VCaP (cell line): ENCODE measurements at regions not wholly inside any gene's neighbourhood (a gene's known extent, or its start where the extent isn't known, plus 50 kb on each side); places are given as distances from the start of the nearest gene placed in this dataset.
A peak's percentile ranks its signal among the peaks of the same experiment; 100 is the strongest.
"Not testable (repeated sequence)": the region's sequence is repeated elsewhere in the genome, so short reads cannot be mapped to it uniquely, and the experiment has no call there.

Experiments used
- H3K27ac ChIP-seq: fragments of 450-650 bp; 2 replicates; pipeline ENCODE4 v1.5.1; 2017
- CTCF ChIP-seq: fragments of 450-650 bp; conservative IDR thresholded peaks from 2 replicates; pipeline ENCODE4 v1.5.1; 2017; ENCODE audit warnings: mild to moderate bottlenecking, moderate library complexity

DNA sequence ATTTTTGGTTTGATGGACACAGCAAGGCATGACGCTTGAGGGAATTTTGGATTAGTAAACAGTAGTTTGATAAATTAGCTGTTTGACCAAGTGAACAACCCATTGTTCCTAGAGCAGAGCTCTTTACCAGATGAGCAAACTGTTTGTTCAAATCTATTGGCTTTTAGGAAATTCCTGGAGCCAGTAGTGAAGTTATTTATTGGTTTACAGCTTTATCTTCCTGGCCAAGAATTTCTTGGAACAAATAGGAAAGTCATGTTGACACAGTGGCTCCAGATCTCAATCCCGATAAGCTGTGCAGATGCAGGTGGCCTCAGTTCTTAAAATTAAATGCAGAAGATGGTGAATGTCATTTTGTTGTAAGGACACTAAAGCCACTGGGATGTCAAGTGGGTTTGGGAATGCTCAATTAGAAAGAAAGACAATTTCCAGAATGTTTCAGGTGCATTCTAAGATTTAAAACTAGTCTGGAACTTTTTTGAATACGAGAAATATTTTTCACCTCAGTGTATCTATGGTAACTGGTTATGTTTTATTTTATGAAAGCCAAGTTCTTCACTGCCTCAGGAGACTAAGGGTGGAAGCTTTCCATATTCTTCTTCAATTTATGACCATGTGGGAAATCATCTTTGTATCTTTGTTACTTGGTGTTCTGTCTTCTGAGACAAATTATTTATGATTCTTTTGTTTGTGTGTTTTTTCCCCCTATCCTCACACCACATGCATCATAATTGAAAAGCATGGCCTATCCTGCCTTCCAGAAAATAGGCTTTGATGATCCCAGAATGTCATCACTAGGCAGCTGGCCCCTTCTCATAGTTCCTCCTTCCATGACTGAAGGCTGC lies 554.5 kb downstream of the STIM2 start:
- TF ChIP-seq CTCF: no peak
- H3K27ac ChIP-seq: peak overlapping the region; percentile 13; the same call in 1 of the 2 replicates

- no peak overlapping the region for H3K27ac ChIP-seq
- TF ChIP-seq CTCF: no peak
Observed at GRCh38 chr4:27428661-27429060, 568.0 kb downstream of the STIM2 start.

DNA sequence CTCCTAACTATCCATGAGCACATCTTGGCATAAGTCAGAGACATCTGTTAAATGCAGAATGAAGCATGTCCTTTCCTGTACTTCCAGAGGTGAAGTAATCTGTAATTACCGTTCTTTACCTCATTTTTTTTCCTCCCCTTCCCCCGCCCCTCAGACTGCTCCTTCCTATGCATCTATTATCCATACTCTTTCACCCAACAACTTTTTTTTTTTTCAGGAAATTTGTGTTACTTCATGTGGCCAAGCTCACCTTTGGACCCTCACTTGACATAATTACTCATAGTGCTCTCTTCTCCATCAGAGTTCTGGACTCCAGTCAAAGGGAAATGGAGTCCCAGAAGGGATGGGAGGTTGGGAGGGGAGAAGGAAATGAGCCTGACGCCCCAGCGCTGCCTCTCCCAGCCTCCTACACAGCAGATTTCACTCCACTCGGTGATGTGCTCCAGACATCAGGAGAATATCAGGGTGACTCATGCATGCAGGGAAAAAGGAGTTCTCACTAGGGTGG lies 568.8 kb downstream of the STIM2 start:
- no peak for TF ChIP-seq CTCF

GRCh38 chr4:27442146-27442545 lies 581.5 kb downstream of the STIM2 start:
- H3K27ac ChIP-seq: no peak overlapping the region
- no peak for TF ChIP-seq CTCF

More for the DNA sequence above, 568.8 kb downstream of the STIM2 start:
- H3K27ac ChIP-seq: no peak overlapping the region

GRCh38 chr4:27442661-27443060 lies 582.0 kb downstream of the STIM2 start:
- H3K27ac ChIP-seq: not testable (repeated sequence)

- no peak for TF ChIP-seq CTCF
- no peak overlapping the region for H3K27ac ChIP-seq
Observed at GRCh38 chr4:27463816-27464215, 603.2 kb downstream of the STIM2 start.

GRCh38 chr4:27467351-27467750 lies 606.7 kb downstream of the STIM2 start:
- no peak overlapping the region for H3K27ac ChIP-seq
- no peak for TF ChIP-seq CTCF

DNA sequence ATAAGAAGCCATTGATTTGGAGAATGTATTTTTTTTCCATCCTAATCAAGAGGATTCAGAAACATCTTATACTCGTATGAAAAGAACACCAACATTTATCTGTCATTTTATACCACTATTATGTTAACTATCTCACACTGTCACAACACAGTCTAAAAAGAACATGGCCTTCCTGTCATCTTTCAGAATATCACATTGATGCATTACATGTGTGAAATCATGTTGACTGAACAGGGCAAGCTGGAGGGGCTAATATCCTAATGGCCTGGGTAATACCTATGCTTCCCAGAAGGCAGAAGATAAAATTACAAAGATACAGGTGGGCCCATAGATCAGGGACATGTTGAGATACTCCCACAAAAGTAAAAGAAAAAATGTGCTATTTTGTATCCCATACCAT lies 611.7 kb downstream of the STIM2 start:
- no peak for TF ChIP-seq CTCF

More for the DNA sequence above, 611.7 kb downstream of the STIM2 start:
- no peak overlapping the region for H3K27ac ChIP-seq
